Glutamatergic neuron (in vitro differentiated cells): ENCODE measurements at regions not wholly inside any gene's neighbourhood (a gene's known extent, or its start where the extent isn't known, plus 50 kb on each side); places are given as distances from the start of the nearest gene placed in this dataset.

Experiments used
- DNase-seq: peaks from one replicate; pipeline ENCODE4 v3.0.0; 2022
- H3K27ac Mint-ChIP-seq: one replicate; pipeline ENCODE4 v1.8.0; 2020; ENCODE audit warnings: mild to moderate bottlenecking, mixed read lengths, inconsistent platforms; ENCODE audit not compliant: unreplicated experiment
- H3K27me3 Mint-ChIP-seq: one replicate; pipeline ENCODE4 v1.8.0; 2020; ENCODE audit warnings: mild to moderate bottlenecking, moderate library complexity, mixed read lengths, inconsistent platforms; ENCODE audit not compliant: unreplicated experiment
- H3K36me3 Mint-ChIP-seq: one replicate; pipeline ENCODE4 v1.8.0; 2020; ENCODE audit warnings: mild to moderate bottlenecking, mixed read lengths, inconsistent platforms; ENCODE audit not compliant: unreplicated experiment
- H3K4me1 Mint-ChIP-seq: one replicate; pipeline ENCODE4 v1.8.0; 2020; ENCODE audit warnings: mild to moderate bottlenecking, low read depth, mixed read lengths, inconsistent platforms; ENCODE audit not compliant: unreplicated experiment
- H3K4me3 Mint-ChIP-seq: one replicate; pipeline ENCODE4 v1.8.0; 2020; ENCODE audit warnings: mild to moderate bottlenecking, mixed read lengths, inconsistent platforms; ENCODE audit not compliant: unreplicated experiment
- H3K9me3 Mint-ChIP-seq: one replicate; pipeline ENCODE4 v1.8.0; 2020; ENCODE audit warnings: mild to moderate bottlenecking, moderate library complexity, mixed read lengths, inconsistent platforms; ENCODE audit not compliant: unreplicated experiment
- TF ChIP-seq, protein P1 (sequence below): fragments of 200-600 bp; sonication (generic); IDR thresholded peaks from one replicate; pipeline ENCODE4 v1.5.0; 2021; ENCODE audit not compliant: partially characterized antibody, unreplicated experiment

DNA sequence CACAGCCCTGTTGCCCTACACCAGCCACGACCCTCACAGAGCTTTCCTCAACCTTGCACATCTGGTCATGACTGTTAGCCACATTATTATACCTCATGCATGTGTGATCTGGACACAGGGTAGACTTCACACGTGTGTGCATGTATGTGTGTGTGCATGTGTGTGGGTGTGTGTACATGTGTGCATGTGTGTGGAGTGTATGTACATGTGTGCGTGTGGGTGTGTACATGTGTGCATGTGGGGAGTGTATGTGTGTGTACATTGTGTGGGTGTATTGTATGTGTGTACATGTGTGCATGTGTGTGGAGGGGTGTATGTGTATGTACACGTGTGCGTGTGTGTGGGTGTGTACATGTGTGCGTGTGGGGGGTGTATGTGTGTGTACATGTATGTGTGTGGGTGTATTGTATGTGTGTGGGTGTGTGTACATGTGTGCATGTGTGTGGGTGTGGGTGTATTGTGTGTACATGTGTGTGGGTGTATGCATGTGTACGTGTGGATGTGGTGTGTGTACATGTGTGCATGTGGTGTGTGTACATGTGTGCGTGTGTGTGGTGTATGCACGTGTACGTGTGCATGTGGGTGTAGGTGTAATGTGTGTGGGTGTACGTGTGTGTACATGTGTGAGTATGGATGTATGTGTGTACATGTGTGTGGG lies 130.2 kb downstream of the C16orf95 start:
- H3K4me1 Mint-ChIP-seq = no peaks in the 10 kb centered on the region
- H3K27ac Mint-ChIP-seq = no peak overlapping the region

DNA sequence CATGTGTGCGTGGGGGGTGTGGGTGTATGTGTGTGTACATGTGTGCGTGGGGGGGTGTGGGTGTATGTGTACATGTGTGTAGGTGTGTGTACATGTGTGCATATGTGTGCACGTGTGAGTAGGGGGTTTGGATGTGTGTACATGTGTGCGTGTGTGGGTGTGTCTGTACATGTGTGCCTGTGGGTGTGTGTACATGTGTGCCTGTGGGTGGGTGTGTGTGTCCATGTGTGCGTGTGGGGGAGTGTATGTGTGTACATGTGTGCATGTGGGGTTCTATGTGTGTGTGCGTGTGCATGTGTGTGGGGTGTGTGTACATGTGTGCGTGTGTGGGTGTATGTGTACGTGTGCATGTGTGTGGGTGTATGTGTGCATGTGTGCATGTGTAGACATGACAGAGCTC lies 129.1 kb downstream of the C16orf95 start:
- Mint-ChIP-seq H3K27me3 (peaks cover 4% of the 10 kb centered on the region), H3K4me3 (no peak overlapping the region), H3K36me3 (no peaks in the 10 kb centered on the region)

More for the DNA sequence above, 130.2 kb downstream of the C16orf95 start:
- no peak for DNase-seq
- Mint-ChIP-seq H3K4me3 (no peak overlapping the region), H3K27me3 (peaks cover 4% of the 10 kb centered on the region), H3K9me3 (peaks cover 2% of the 10 kb centered on the region), H3K36me3 (no peaks in the 10 kb centered on the region)
- TF ChIP-seq, protein P1, sequence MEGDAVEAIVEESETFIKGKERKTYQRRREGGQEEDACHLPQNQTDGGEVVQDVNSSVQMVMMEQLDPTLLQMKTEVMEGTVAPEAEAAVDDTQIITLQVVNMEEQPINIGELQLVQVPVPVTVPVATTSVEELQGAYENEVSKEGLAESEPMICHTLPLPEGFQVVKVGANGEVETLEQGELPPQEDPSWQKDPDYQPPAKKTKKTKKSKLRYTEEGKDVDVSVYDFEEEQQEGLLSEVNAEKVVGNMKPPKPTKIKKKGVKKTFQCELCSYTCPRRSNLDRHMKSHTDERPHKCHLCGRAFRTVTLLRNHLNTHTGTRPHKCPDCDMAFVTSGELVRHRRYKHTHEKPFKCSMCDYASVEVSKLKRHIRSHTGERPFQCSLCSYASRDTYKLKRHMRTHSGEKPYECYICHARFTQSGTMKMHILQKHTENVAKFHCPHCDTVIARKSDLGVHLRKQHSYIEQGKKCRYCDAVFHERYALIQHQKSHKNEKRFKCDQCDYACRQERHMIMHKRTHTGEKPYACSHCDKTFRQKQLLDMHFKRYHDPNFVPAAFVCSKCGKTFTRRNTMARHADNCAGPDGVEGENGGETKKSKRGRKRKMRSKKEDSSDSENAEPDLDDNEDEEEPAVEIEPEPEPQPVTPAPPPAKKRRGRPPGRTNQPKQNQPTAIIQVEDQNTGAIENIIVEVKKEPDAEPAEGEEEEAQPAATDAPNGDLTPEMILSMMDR = no peak

DNA sequence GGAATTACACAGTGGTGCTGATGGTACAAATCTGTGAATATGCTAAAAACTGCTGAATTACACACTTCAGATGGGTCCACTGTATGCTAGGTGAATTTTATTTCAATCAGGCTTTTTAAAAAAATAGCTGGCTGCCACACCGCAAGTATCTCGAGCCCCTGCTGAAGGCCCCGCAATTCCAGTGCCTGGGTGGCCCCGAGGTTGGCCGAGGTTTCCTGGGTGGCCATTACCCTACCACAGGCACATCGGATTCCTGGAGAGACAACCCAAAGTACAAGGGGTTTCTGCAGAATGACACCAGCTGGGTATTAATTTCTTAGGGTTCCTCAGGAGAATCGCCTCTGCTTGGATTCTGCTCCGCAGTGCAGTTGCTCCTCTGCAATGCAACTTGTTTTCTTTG lies 127.8 kb downstream of the C16orf95 start:
- H3K9me3 Mint-ChIP-seq = peaks cover 2% of the 10 kb centered on the region
- H3K27ac Mint-ChIP-seq = no peak overlapping the region
- no peak overlapping the region for H3K4me3 Mint-ChIP-seq
- TF ChIP-seq, protein P1 = no peak
- H3K27me3 Mint-ChIP-seq = peaks cover 6% of the 10 kb centered on the region
- no peak for DNase-seq
- no peaks in the 10 kb centered on the region for H3K4me1 Mint-ChIP-seq
- no peaks in the 10 kb centered on the region for H3K36me3 Mint-ChIP-seq

More for the DNA sequence above, 129.1 kb downstream of the C16orf95 start:
- TF ChIP-seq, protein P1 = no peak
- H3K9me3 Mint-ChIP-seq = peaks cover 2% of the 10 kb centered on the region
- no peak for DNase-seq
- no peak overlapping the region for H3K27ac Mint-ChIP-seq
- no peaks in the 10 kb centered on the region for H3K4me1 Mint-ChIP-seq

DNA sequence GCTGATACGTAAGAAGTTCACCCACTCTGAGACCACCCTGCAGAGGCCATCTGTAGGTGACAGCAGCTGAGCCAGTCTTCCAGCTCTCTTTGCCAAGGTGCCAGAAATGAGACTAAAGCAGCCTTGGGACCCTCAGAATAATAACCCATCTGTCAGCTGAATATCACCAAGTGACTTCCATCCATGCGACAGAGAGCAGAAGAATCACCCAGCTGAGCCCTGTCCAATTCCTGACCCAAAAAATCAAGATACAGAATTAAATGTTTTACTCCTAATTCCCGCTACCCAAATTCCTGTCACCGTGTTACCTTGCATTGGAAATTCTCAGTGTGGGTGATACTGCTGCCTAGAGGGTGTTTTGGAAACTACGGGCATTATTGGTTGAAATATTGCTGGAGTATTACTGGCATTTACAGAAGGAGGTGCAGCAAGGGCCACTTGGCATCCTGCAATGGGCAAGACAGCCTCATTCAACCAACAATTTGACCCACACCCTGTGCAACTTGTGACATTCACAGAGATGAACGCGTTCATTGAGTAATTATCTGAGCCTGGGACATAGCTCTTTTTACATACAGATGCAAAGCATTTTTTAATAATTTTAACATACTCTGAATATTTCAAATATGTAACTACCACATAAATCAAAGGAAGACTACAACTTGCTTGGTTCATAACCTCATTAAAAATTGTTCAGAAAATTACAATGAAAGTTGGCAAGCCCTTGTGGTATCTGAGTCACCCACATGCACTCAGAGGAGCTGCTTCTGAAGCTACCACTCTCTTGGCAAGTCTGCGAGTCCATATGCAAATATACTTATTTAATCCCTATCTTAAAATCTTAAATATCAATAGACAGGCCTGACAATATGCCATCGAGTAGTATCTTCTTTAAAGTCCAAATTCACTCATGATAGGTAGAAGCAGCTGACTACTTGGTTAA lies 126.6 kb downstream of the C16orf95 start:
- H3K9me3 Mint-ChIP-seq = peaks cover 2% of the 10 kb centered on the region
- H3K4me1 Mint-ChIP-seq = no peaks in the 10 kb centered on the region
- no peak for DNase-seq
- H3K36me3 Mint-ChIP-seq = no peaks in the 10 kb centered on the region
- no peak overlapping the region for H3K4me3 Mint-ChIP-seq
- no peak overlapping the region for H3K27ac Mint-ChIP-seq
- peaks cover 6% of the 10 kb centered on the region for H3K27me3 Mint-ChIP-seq
- TF ChIP-seq, protein P1 = no peak
